PC-9 (cell line): ENCODE measurements at regions not wholly inside any gene's neighbourhood (a gene's known extent, or its start where the extent isn't known, plus 50 kb on each side); places are given as distances from the start of the nearest gene placed in this dataset.
A peak's percentile ranks its signal among the peaks of the same experiment; 100 is the strongest.

Source experiments
- BruUV-seq: library from RNA; stranded (reverse); fragments of 400-500 nt; replicated peaks from 2 replicates; lab custom pipeline; 2021; lab: Mats Ljungman, UMichigan
- CTCF ChIA-PET: fragments of 300-600 bp; sonication (Branson Sonifier 250); formaldehyde crosslinking; loops from one replicate; lab custom pipeline; 2022; ENCODE audit warnings: antibody characterized with exemption; lab: Charles Lee
- POLR2A ChIA-PET: fragments of 300-600 bp; sonication (Branson Sonifier 250); formaldehyde crosslinking; loops from one replicate; lab custom pipeline; 2022; ENCODE audit warnings: antibody characterized with exemption; ENCODE audit not compliant: unreplicated experiment; lab: Charles Lee
- DNase-seq, 2 experiments: peaks; one replicate each; pipeline versions ENCODE4 v3.0.0 to v3.0.0-alpha.2; 2015 to 2022; ENCODE audit warnings: mixed read lengths in 1 of 2
- H2AFZ ChIP-seq: fragments of 200-600 bp; sonication (generic); 2 replicates; pipeline ENCODE4 v1.8.1; 2017; ENCODE audit warnings: antibody characterized with exemption
- H3F3A ChIP-seq: fragments of 200-600 bp; sonication (generic); 2 replicates; pipeline ENCODE4 v1.8.1; 2017; ENCODE audit warnings: antibody characterized with exemption, mild to moderate bottlenecking, low read depth; ENCODE audit not compliant: insufficient read depth
- H3K27ac ChIP-seq: fragments of 200-600 bp; sonication (generic); 2 replicates; pipeline ENCODE4 v1.6.1; 2016; ENCODE audit warnings: mixed run types
- H3K27me3 ChIP-seq: fragments of 200-600 bp; sonication (generic); 2 replicates; pipeline ENCODE4 v1.6.1; 2016; ENCODE audit warnings: low read depth, mixed run types; ENCODE audit not compliant: insufficient read depth
- H3K36me3 ChIP-seq: fragments of 200-600 bp; sonication (generic); 2 replicates; pipeline ENCODE4 v1.6.1; 2016; ENCODE audit warnings: low read depth, mixed run types
- H3K4me1 ChIP-seq: fragments of 200-600 bp; sonication (generic); replicated peaks from 2 replicates; pipeline ENCODE4 v1.6.1; 2016; ENCODE audit warnings: mixed run types; ENCODE audit not compliant: insufficient read depth
- H3K4me2 ChIP-seq: fragments of 200-600 bp; sonication (generic); 2 replicates; pipeline ENCODE4 v1.6.1; 2017; ENCODE audit warnings: mixed run types
- H3K4me3 ChIP-seq: fragments of 200-600 bp; sonication (generic); 2 replicates; pipeline ENCODE4 v1.6.1; 2016; ENCODE audit warnings: mixed run types
- H3K79me2 ChIP-seq: fragments of 200-600 bp; sonication (generic); 2 replicates; pipeline ENCODE4 v1.6.1; 2017; ENCODE audit warnings: low read depth, mixed run types
- H3K9me2 ChIP-seq: fragments of 200-600 bp; sonication (generic); 2 replicates; pipeline ENCODE4 v1.8.1; 2017; ENCODE audit warnings: mild to moderate bottlenecking; ENCODE audit not compliant: insufficient read depth
- H3K9me3 ChIP-seq: fragments of 200-600 bp; sonication (generic); 2 replicates; pipeline ENCODE4 v1.8.1; 2016; ENCODE audit warnings: low read depth; ENCODE audit not compliant: insufficient read depth
- H4K20me1 ChIP-seq: fragments of 200-600 bp; sonication (generic); 2 replicates; pipeline ENCODE4 v1.8.1; 2017; ENCODE audit not compliant: insufficient read depth
- EZH2 ChIP-seq: fragments of 200-600 bp; sonication (generic); IDR thresholded peaks from 2 replicates; pipeline ENCODE4 v1.8.0; 2017; ENCODE audit warnings: antibody characterized with exemption, low read depth
- intact Hi-C: fragments of 100-400 bp; cut with micrococcal nuclease; formaldehyde crosslinking; loops from one replicate; pipeline ENCODE4 v1.10.0; 2022; ENCODE audit not compliant: unreplicated experiment
- TF ChIP-seq, protein P1 (sequence below): fragments of 200-600 bp; sonication (generic); conservative IDR thresholded peaks from 2 replicates; pipeline ENCODE4 v1.6.1; 2017; ENCODE audit warnings: mixed run types, antibody characterized with exemption, mild to moderate bottlenecking, moderate library complexity

- no peaks in the 10 kb centered on the region for H3K79me2 ChIP-seq
- H3K9me3 ChIP-seq: peaks cover 17% of the 10 kb centered on the region; the same call in 1 of the 2 replicates
- BruUV-seq: no TSS peak
- H4K20me1 ChIP-seq: no peaks in the 10 kb centered on the region
- no peaks in the 10 kb centered on the region for H3K9me2 ChIP-seq
- ChIA-PET POLR2A (no interaction called here), CTCF (interaction anchor here (0.6 kb wide), 1 partner anchor 194 kb away, joined by 3 read pairs; no protein-coding TSS in a partner anchor)
- H3K27me3 ChIP-seq: no peaks in the 10 kb centered on the region
- peak; percentile 58 to 82 for DNase-seq
- intact Hi-C loops: loop anchor here (5.0 kb wide), 1 partner anchor 108 kb away; no protein-coding TSS in a partner anchor
- no peaks in the 10 kb centered on the region for H3K36me3 ChIP-seq
- H3K4me3 ChIP-seq: peak overlapping the region; percentile 8; the same call in 1 of the 2 replicates
- H3K27ac ChIP-seq: peak overlapping the region; percentile 56
- H3K4me1 ChIP-seq: peaks cover 40% of the 10 kb centered on the region
- H3F3A ChIP-seq: peaks cover 27% of the 10 kb centered on the region
- peak overlapping the region; percentile 49 for H3K4me2 ChIP-seq
- no peak for TF ChIP-seq EZH2
- TF ChIP-seq, protein P1, sequence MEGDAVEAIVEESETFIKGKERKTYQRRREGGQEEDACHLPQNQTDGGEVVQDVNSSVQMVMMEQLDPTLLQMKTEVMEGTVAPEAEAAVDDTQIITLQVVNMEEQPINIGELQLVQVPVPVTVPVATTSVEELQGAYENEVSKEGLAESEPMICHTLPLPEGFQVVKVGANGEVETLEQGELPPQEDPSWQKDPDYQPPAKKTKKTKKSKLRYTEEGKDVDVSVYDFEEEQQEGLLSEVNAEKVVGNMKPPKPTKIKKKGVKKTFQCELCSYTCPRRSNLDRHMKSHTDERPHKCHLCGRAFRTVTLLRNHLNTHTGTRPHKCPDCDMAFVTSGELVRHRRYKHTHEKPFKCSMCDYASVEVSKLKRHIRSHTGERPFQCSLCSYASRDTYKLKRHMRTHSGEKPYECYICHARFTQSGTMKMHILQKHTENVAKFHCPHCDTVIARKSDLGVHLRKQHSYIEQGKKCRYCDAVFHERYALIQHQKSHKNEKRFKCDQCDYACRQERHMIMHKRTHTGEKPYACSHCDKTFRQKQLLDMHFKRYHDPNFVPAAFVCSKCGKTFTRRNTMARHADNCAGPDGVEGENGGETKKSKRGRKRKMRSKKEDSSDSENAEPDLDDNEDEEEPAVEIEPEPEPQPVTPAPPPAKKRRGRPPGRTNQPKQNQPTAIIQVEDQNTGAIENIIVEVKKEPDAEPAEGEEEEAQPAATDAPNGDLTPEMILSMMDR: no peak
- H2AFZ ChIP-seq: no peak overlapping the region
Observed at GRCh38 chr12:58420503-58420902, 479.1 kb downstream of the ATP23 start.

GRCh38 chr12:58421990-58422389 lies 480.6 kb downstream of the ATP23 start:
- no TSS peak for BruUV-seq
- POLR2A ChIA-PET: no interaction called here

DNA sequence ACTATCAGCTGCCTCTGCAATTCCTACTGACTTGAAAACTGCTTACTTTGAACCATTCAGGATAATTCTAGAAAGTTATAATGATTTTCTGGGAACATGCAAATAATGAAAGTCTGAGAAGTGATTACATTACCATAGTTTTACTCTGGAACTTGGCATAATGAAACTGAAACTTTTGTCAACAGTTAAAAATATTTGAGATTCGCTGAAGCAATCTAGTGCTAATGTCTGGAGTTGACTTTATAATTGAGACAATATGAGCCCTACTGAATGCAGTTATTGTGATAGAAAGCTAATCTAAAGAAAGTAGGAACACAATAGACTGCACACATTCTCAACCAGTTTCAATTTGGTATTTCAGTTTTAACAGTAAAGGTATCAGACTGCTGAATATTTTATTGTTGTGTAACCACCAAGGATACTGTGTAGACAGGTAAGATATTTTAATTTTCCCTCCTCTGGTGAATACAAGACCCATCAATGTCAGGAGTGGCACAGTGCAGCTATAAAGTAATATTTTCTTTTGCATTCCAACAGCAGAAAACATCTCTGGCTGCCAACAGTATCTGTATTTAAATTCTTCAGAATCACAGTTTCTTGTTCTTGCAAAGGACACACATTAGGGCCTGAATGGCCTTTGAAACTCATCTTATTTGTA lies 483.5 kb downstream of the ATP23 start:
- ChIA-PET CTCF (no interaction called here), POLR2A (interaction anchor here (0.7 kb wide), 1 partner anchor 631 kb away, joined by 6 read pairs; no protein-coding TSS in a partner anchor)
- no peaks in the 10 kb centered on the region for H3K9me2 ChIP-seq
- TF ChIP-seq, protein P1: no peak
- TF ChIP-seq EZH2: no peak
- intact Hi-C loops: loop anchor here (5.0 kb wide), 2 partner anchors 78 to 113 kb away; no protein-coding TSS in a partner anchor
- no peaks in the 10 kb centered on the region for H3K36me3 ChIP-seq
- peaks cover 38% of the 10 kb centered on the region for H3F3A ChIP-seq
- BruUV-seq: no TSS peak
- peak in 1 of 2 experiments; percentile 37 for DNase-seq
- peak overlapping the region; percentile 64 for H3K4me2 ChIP-seq
- peaks cover 45% of the 10 kb centered on the region for H3K4me1 ChIP-seq
- H2AFZ ChIP-seq: peak overlapping the region; percentile 30; the same call in 1 of the 2 replicates
- peak overlapping the region; percentile 92 for H3K27ac ChIP-seq
- H3K9me3 ChIP-seq: peaks cover 17% of the 10 kb centered on the region; the same call in 1 of the 2 replicates
- no peaks in the 10 kb centered on the region for H3K79me2 ChIP-seq
- no peaks in the 10 kb centered on the region for H4K20me1 ChIP-seq
- H3K27me3 ChIP-seq: no peaks in the 10 kb centered on the region
- H3K4me3 ChIP-seq: peak overlapping the region; percentile 37; the same call in 1 of the 2 replicates

More at GRCh38 chr12:58421990-58422389, 480.6 kb downstream of the ATP23 start:
- intact Hi-C loops: loop anchor here (5.0 kb wide), 1 partner anchor 110 kb away; no protein-coding TSS in a partner anchor
- no peak overlapping the region for H3K4me2 ChIP-seq
- no peaks in the 10 kb centered on the region for H3K79me2 ChIP-seq
- no peak overlapping the region for H3K27ac ChIP-seq
- CTCF ChIA-PET: no interaction called here
- H3K36me3 ChIP-seq: no peaks in the 10 kb centered on the region
- peaks cover 17% of the 10 kb centered on the region; the same call in 1 of the 2 replicates for H3K9me3 ChIP-seq
- H4K20me1 ChIP-seq: no peaks in the 10 kb centered on the region
- H3K9me2 ChIP-seq: no peaks in the 10 kb centered on the region
- H3K27me3 ChIP-seq: no peaks in the 10 kb centered on the region
- TF ChIP-seq, protein P1: no peak
- TF ChIP-seq EZH2: no peak
- peaks cover 38% of the 10 kb centered on the region for H3F3A ChIP-seq
- peaks cover 49% of the 10 kb centered on the region for H3K4me1 ChIP-seq
- no peak overlapping the region for H2AFZ ChIP-seq
- no peak for DNase-seq
- H3K4me3 ChIP-seq: no peak overlapping the region
